ENCODE measurements at regions not wholly inside any gene's neighbourhood (a gene's known extent, or its start where the extent isn't known, plus 50 kb on each side); places are given as distances from the start of the nearest gene placed in this dataset.

GRCh38 chr16:73915140-73915539, 381.5 kb upstream of the PSMD7 start:
- Histone ChIP-seq H2AK9ac (replicated peaks; ENCODE audit: low read depth, low read length, poor library complexity) (no peak overlapping the region), H3K27me3 (ENCODE audit: control insufficient read depth, insufficient read depth, low read length) (no peaks in the 10 kb centered on the region), H3K9ac (ENCODE audit: low read depth, low read length) (no peak overlapping the region), H3K9me3 (ENCODE audit: control insufficient read depth, insufficient read depth, low read length) (no peaks in the 10 kb centered on the region), H4K5ac (ENCODE audit: low read depth, low read length) (no peak overlapping the region), H3K27ac (ENCODE audit: insufficient read depth, low read length) (no peak overlapping the region), H3K56ac (ENCODE audit: extremely low read depth, insufficient read depth, low read length) (no peak overlapping the region), H3K9me1 (ENCODE audit: insufficient read depth, low read length) (no peaks in the 10 kb centered on the region), H3K23ac (ENCODE audit: low read depth, low read length) (no peak overlapping the region), H2BK20ac (ENCODE audit: low read depth, low read length) (no peak overlapping the region), H3K4me1 (ENCODE audit: control insufficient read depth, insufficient read depth, low read length) (no peaks in the 10 kb centered on the region), H4K91ac (ENCODE audit: insufficient read depth, low read depth, low read length) (no peak overlapping the region), H3K18ac (ENCODE audit: low read depth, low read length) (no peak overlapping the region), H3K36me3 (ENCODE audit: control insufficient read depth, insufficient read depth, low read length) (no peaks in the 10 kb centered on the region), H3K14ac (replicated peaks; ENCODE audit: low read depth, low read length) (no peak overlapping the region), H2BK5ac (ENCODE audit: low read depth, low read length, poor library complexity, severe bottlenecking) (no peak overlapping the region), H3K4me2 (ENCODE audit: low read depth, low read length) (no peak overlapping the region), H3K4ac (ENCODE audit: low read depth, low read length) (no peak overlapping the region), H2BK120ac (ENCODE audit: low read depth, low read length) (no peak overlapping the region), H2BK15ac (ENCODE audit: low read depth, low read length) (no peak overlapping the region), H3K79me1 (ENCODE audit: low read depth in 1 of 2, low read length in 2 of 2) (no peaks in the 10 kb centered on the region), H4K20me1 (ENCODE audit: insufficient read depth, low read length) (no peaks in the 10 kb centered on the region), H2AK5ac (ENCODE audit: low read depth, low read length) (no peak overlapping the region), H4K8ac (ENCODE audit: low read depth in 2 of 2, low read length in 2 of 2) (no peak overlapping the region), H2AFZ (replicated peaks; ENCODE audit: low read length, poor library complexity) (no peak overlapping the region), H3K4me3 (ENCODE audit: insufficient read depth, low read depth, low read length) (no peak overlapping the region)
- in situ Hi-C loops (cut with MboI; ENCODE audit: low sequenced_read_pairs) (no loop called here), dilution Hi-C loops (cut with HindIII; ENCODE audit: low sequenced_read_pairs, unreplicated experiment) (no loop called here), intact Hi-C loops (cut with micrococcal nuclease) (no loop called here)
- no peak for ATAC-seq (ENCODE audit: low read depth)
- CTCF ChIA-PET: interaction anchor here (0.6 kb wide), 1 partner anchor 30 kb away, joined by 3 read pairs; no protein-coding TSS in a partner anchor
- DNase-seq: no peak
- TF ChIP-seq MAFK (IDR thresholded peaks at IDR 0.05; ENCODE audit: low read depth, low read length) (no peak), MXI1 (IDR thresholded peaks at IDR 0.05; ENCODE audit: borderline replicate concordance, low read depth, low read length) (no peak), CEBPB (IDR thresholded peaks at IDR 0.05; ENCODE audit: low read depth, low read length) (no peak), SMC3 (IDR thresholded peaks at IDR 0.05; ENCODE audit: low read depth, low read length) (no peak)
- POLR2A ChIA-PET (ENCODE audit: unreplicated experiment): no interaction called here
- WGBS, 2 experiments (ENCODE audit: extremely low coverage in 2 of 2, insufficient read length in 1 of 2): 50% methylated on average over 1 of the region's 5 CpGs; no CpG with 5 or more reads in 1 of the 2 experiments
- BruUV-seq (replicated peaks): no TSS peak
